ENCODE measurements at regions not wholly inside any gene's neighbourhood (a gene's known extent, or its start where the extent isn't known, plus 50 kb on each side); places are given as distances from the start of the nearest gene placed in this dataset.

GRCh38 chrX:87961471-87961870 is 443.9 kb downstream of the KLHL4 start:
- Histone ChIP-seq H3K27me3 (ENCODE audit: control insufficient read depth in 1 of 2, insufficient read depth in 2 of 2, low read length in 2 of 2) (no peaks in the 10 kb centered on the region), H3K36me3 (replicated peaks in 1 of 2; ENCODE audit: control insufficient read depth in 1 of 2, insufficient read depth in 2 of 2, low read length in 2 of 2) (no peaks in the 10 kb centered on the region), H3K4me1 (ENCODE audit: insufficient read depth, low read length) (no peaks in the 10 kb centered on the region), H2AFZ (ENCODE audit: low read length) (no peak overlapping the region), H3K4me2 (ENCODE audit: low read depth, low read length) (no peak overlapping the region), H3K9me3 (ENCODE audit: low read length) (no peaks in the 10 kb centered on the region), H3K27ac (ENCODE audit: extremely low read length, insufficient read depth, low read length) (no peak overlapping the region), H3K79me2 (ENCODE audit: insufficient read depth, low read length) (no peaks in the 10 kb centered on the region), H3K4me3 (replicated peaks in 1 of 3; ENCODE audit: insufficient read depth in 1 of 3, low read depth in 2 of 3, low read length in 3 of 3) (no peak overlapping the region), H3K9ac (ENCODE audit: insufficient read depth, low read depth, low read length) (no peak overlapping the region), H4K20me1 (ENCODE audit: insufficient read depth, low read length) (no peaks in the 10 kb centered on the region)
- TF ChIP-seq GTF3A (CRISPR knock-in tag; conservative IDR thresholded peaks at IDR 0.05) (no peak), NR2F1 (CRISPR knock-in tag; IDR thresholded peaks at IDR 0.05) (no peak), ZNF615 (CRISPR knock-in tag; IDR thresholded peaks at IDR 0.05; ENCODE audit: borderline replicate concordance) (no peak), NRL (CRISPR knock-in tag; IDR thresholded peaks at IDR 0.05; ENCODE audit: borderline replicate concordance) (no peak), NFIB (CRISPR knock-in tag; IDR thresholded peaks at IDR 0.05; ENCODE audit: borderline replicate concordance) (no peak), ZNF292 (CRISPR knock-in tag; IDR thresholded peaks at IDR 0.05; ENCODE audit: borderline replicate concordance, low read depth) (no peak), MED13 (CRISPR knock-in tag; IDR thresholded peaks at IDR 0.05) (no peak), ZNF142 (CRISPR knock-in tag; IDR thresholded peaks at IDR 0.05) (no peak)
- ChIA-PET CTCF (ENCODE audit: low intra/inter-chr PET ratio, low total read pairs) (no interaction called here), POLR2A (no interaction called here)
- WGBS (ENCODE audit: low lambda C conversion rate), result no CpG with 5 or more reads among the region's 4 CpGs
- DNase-seq (ENCODE audit: low spot score) (no peak), ATAC-seq (no peak), FAIRE-seq (no peak)
- in situ Hi-C loops (cut with HindIII; ENCODE audit: extremely low pct_ligation_motif_present, low pct_unique_long_range_greater_than_20kb), result no loop called here
- intact Hi-C loops (cut with micrococcal nuclease; ENCODE audit: unreplicated experiment), result no loop called here
- no TSS peak for BruUV-seq (replicated peaks)

Measured in HepG2 (cell line).